ENCODE measurements at regions not wholly inside any gene's neighbourhood (a gene's known extent, or its start where the extent isn't known, plus 50 kb on each side); places are given as distances from the start of the nearest gene placed in this dataset.

DNA sequence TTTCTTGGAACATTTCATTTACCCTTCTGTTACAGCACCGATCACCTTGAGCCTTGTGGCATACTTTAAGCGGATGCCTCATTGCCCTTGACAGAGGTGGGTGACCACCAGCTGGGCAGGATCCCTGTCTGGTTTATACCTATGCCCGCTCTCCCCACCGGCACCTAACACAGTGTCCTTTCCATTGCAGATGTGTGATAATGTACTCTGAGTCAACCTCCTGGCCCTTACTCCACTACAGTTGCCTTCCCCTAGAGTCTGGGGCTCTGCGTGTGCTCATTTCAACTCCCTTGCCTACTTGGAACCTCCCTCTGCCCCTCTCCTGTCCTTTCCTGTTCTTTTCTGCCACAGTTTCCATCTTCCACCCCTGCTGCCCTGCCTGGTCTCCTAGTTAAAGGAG is 60.2 kb upstream of the MED13 start:
- TF ChIP-seq, protein P1, sequence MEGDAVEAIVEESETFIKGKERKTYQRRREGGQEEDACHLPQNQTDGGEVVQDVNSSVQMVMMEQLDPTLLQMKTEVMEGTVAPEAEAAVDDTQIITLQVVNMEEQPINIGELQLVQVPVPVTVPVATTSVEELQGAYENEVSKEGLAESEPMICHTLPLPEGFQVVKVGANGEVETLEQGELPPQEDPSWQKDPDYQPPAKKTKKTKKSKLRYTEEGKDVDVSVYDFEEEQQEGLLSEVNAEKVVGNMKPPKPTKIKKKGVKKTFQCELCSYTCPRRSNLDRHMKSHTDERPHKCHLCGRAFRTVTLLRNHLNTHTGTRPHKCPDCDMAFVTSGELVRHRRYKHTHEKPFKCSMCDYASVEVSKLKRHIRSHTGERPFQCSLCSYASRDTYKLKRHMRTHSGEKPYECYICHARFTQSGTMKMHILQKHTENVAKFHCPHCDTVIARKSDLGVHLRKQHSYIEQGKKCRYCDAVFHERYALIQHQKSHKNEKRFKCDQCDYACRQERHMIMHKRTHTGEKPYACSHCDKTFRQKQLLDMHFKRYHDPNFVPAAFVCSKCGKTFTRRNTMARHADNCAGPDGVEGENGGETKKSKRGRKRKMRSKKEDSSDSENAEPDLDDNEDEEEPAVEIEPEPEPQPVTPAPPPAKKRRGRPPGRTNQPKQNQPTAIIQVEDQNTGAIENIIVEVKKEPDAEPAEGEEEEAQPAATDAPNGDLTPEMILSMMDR (optimal IDR thresholded peaks at IDR 0.05 in 1 of 3, IDR thresholded peaks at IDR 0.05 in 1 of 3, conservative IDR thresholded peaks at IDR 0.05 in 1 of 3; ENCODE audit: extremely low read depth in 1 of 3, insufficient read depth in 2 of 3, low read length in 3 of 3), result no peak
- no peak for TF ChIP-seq EZH2 (IDR thresholded peaks at IDR 0.05; ENCODE audit: low read length)

Measured in keratinocyte (primary cell).